Activated T-cell treated with anti-CD3 and anti-CD28 coated beads, Interleukin-2, amount 50 U/mL, for 24 hours (primary cell): ENCODE measurements at regions not wholly inside any gene's neighbourhood (a gene's known extent, or its start where the extent isn't known, plus 50 kb on each side); places are given as distances from the start of the nearest gene placed in this dataset.
"Not testable (repeated sequence)": the region's sequence is repeated elsewhere in the genome, so short reads cannot be mapped to it uniquely, and the experiment has no call there.

Experiments
- DNase-seq: peaks from one replicate; pipeline ENCODE4 v3.0.0-alpha.2; 2020
- H3K27ac Mint-ChIP-seq: 2 replicates; pipeline ENCODE4 v1.8.0; 2020; ENCODE audit warnings: mild to moderate bottlenecking, mixed read lengths
- H3K27me3 Mint-ChIP-seq: 2 replicates; pipeline ENCODE4 v1.8.0; 2020; ENCODE audit warnings: mixed read lengths
- H3K36me3 Mint-ChIP-seq: 2 replicates; pipeline ENCODE4 v1.8.0; 2020; ENCODE audit warnings: low read depth, mixed read lengths
- H3K4me1 Mint-ChIP-seq: 2 replicates; pipeline ENCODE4 v1.8.0; 2020; ENCODE audit warnings: low read depth, mixed read lengths
- H3K4me3 Mint-ChIP-seq: 2 replicates; pipeline ENCODE4 v1.8.0; 2020; ENCODE audit warnings: mild to moderate bottlenecking, moderate library complexity, mixed read lengths
- H3K9me3 Mint-ChIP-seq: 2 replicates; pipeline ENCODE4 v1.8.0; 2020; ENCODE audit warnings: mixed read lengths

DNA sequence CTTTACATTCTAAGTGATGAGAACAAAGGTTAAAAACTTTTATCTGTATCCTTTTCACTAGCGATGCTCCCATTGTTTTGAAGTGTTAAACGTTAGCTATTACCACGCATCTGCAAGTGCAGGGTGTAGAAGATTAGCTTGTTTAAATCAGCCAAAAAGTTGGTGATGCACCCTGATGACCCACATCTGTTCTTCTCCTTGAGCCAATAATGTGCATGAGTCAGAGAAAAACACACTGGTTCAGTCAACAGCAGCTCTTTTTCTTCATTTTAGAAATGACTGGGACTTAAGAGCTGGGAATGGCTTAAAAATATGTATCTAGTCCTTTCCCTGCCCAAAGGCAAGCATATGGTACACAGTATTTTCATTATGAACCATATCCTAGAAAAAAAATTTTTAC is 323.5 kb upstream of the PDE3A start:
- Mint-ChIP-seq H3K27ac (no peak overlapping the region), H3K4me1 (no peaks in the 10 kb centered on the region), H3K27me3 (no peaks in the 10 kb centered on the region), H3K9me3 (no peaks in the 10 kb centered on the region), H3K4me3 (no peak overlapping the region), H3K36me3 (no peaks in the 10 kb centered on the region)
- DNase-seq = no peak

GRCh38 chr12:20047901-20048300 is 320.4 kb upstream of the PDE3A start:
- no peaks in the 10 kb centered on the region for H3K27me3 Mint-ChIP-seq
- no peak overlapping the region for H3K27ac Mint-ChIP-seq
- H3K4me3 Mint-ChIP-seq = no peak overlapping the region
- no peaks in the 10 kb centered on the region for H3K4me1 Mint-ChIP-seq
- DNase-seq = no peak
- no peaks in the 10 kb centered on the region for H3K36me3 Mint-ChIP-seq
- H3K9me3 Mint-ChIP-seq = no peaks in the 10 kb centered on the region

- Mint-ChIP-seq H3K27ac (no peak overlapping the region), H3K36me3 (no peaks in the 10 kb centered on the region), H3K9me3 (no peaks in the 10 kb centered on the region), H3K27me3 (no peaks in the 10 kb centered on the region), H3K4me1 (no peaks in the 10 kb centered on the region), H3K4me3 (no peak overlapping the region)
- no peak for DNase-seq
Observed at GRCh38 chr12:20050221-20050620, 318.1 kb upstream of the PDE3A start.

GRCh38 chr12:20053782-20054181 is 314.6 kb upstream of the PDE3A start:
- no peak overlapping the region for H3K4me3 Mint-ChIP-seq
- no peaks in the 10 kb centered on the region for H3K4me1 Mint-ChIP-seq
- no peaks in the 10 kb centered on the region for H3K9me3 Mint-ChIP-seq
- no peak for DNase-seq
- H3K36me3 Mint-ChIP-seq = no peaks in the 10 kb centered on the region
- H3K27me3 Mint-ChIP-seq = no peaks in the 10 kb centered on the region
- no peak overlapping the region for H3K27ac Mint-ChIP-seq

GRCh38 chr12:20055856-20056255 is 312.5 kb upstream of the PDE3A start:
- Mint-ChIP-seq H3K9me3 (no peaks in the 10 kb centered on the region), H3K4me3 (no peak overlapping the region), H3K27ac (no peak overlapping the region), H3K36me3 (no peaks in the 10 kb centered on the region), H3K27me3 (no peaks in the 10 kb centered on the region), H3K4me1 (no peaks in the 10 kb centered on the region)
- DNase-seq = no peak

DNA sequence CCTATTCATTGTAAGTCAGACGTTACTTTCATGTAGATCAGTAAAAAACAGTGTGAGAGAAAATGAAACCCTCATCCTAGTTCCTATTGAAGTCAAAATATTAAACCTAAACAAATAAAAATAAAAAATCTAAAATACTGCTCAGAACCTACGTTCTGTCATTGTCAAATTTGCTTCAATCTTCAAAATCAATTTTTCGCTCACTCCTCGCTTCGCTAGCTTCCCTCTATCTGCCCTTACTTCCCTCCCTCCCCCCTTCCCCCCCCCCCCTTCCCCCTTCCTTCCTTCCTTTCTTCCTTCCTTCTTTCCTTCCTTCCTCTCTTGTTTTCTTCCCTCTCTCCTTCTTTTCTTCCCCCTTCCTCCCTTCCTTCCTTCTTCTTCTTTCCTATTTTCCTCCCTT is 310.9 kb upstream of the PDE3A start:
- no peak for DNase-seq
- Mint-ChIP-seq H3K27ac (no peak overlapping the region), H3K4me1 (no peaks in the 10 kb centered on the region), H3K27me3 (no peaks in the 10 kb centered on the region), H3K4me3 (no peak overlapping the region), H3K9me3 (no peaks in the 10 kb centered on the region), H3K36me3 (no peaks in the 10 kb centered on the region)

- no peaks in the 10 kb centered on the region for H3K9me3 Mint-ChIP-seq
- H3K27ac Mint-ChIP-seq = no peak overlapping the region
- no peaks in the 10 kb centered on the region for H3K36me3 Mint-ChIP-seq
- no peak for DNase-seq
- no peak overlapping the region for H3K4me3 Mint-ChIP-seq
- H3K4me1 Mint-ChIP-seq = no peaks in the 10 kb centered on the region
- H3K27me3 Mint-ChIP-seq = no peaks in the 10 kb centered on the region
Observed at GRCh38 chr12:20063116-20063515, 305.2 kb upstream of the PDE3A start.

GRCh38 chr12:20077618-20078017 is 290.7 kb upstream of the PDE3A start:
- no peak for DNase-seq
- H3K27ac Mint-ChIP-seq = no peak overlapping the region
- H3K9me3 Mint-ChIP-seq = peaks cover 7% of the 10 kb centered on the region
- H3K4me1 Mint-ChIP-seq = no peaks in the 10 kb centered on the region
- no peak overlapping the region for H3K4me3 Mint-ChIP-seq
- no peaks in the 10 kb centered on the region for H3K27me3 Mint-ChIP-seq
- no peaks in the 10 kb centered on the region for H3K36me3 Mint-ChIP-seq

DNA sequence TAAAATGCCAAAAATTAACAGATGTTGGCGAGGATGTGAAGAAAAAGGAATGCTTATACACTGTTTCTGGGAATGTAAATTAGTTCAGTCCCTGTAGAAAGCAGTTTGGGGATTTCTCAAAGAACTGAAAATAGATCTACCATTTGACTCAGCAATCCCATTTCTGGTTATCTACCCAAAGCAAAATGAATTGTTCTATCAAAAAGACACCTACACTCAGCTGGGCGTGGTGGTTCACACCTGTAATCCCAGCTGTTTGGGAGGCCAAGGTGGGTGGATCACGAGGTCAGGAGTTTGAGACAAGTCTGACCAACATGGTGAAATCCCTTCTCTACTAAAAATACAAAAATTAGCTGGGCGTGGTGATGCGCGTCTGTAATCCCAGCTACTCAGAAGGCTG is 279.3 kb upstream of the PDE3A start:
- Mint-ChIP-seq H3K4me3 (no peak overlapping the region), H3K27me3 (no peaks in the 10 kb centered on the region), H3K27ac (no peak overlapping the region), H3K36me3 (no peaks in the 10 kb centered on the region), H3K4me1 (no peaks in the 10 kb centered on the region), H3K9me3 (no peaks in the 10 kb centered on the region)
- no peak for DNase-seq

- H3K27ac Mint-ChIP-seq = not testable (repeated sequence)
Observed at GRCh38 chr12:20093190-20093810, 275.0 kb upstream of the PDE3A start.

DNA sequence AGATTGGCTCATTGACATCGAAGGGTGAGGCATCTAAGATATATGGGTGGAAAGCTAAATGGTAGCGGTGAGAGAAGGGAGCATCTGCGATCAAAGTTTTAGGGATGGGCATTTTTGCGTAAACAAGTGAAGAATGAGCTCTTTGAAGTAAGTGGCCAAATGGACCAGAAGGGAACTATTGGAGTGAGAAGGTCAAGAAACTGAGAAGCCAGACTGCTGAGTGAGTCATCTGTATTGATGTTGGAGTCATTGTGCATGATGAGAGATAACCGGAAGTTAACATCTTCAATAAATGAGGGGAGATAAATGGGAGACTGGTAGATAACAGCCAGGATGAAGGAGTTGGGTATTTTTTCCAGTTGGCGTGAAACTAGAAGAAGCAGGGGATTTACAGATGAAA is 271.9 kb upstream of the PDE3A start:
- H3K27me3 Mint-ChIP-seq = no peaks in the 10 kb centered on the region
- no peaks in the 10 kb centered on the region for H3K36me3 Mint-ChIP-seq
- H3K9me3 Mint-ChIP-seq = no peaks in the 10 kb centered on the region
- no peak for DNase-seq
- no peak overlapping the region for H3K27ac Mint-ChIP-seq
- no peaks in the 10 kb centered on the region for H3K4me1 Mint-ChIP-seq
- H3K4me3 Mint-ChIP-seq = no peak overlapping the region

More at GRCh38 chr12:20093190-20093810, 275.0 kb upstream of the PDE3A start:
- DNase-seq, H3K27me3 Mint-ChIP-seq, H3K36me3 Mint-ChIP-seq, H3K4me1 Mint-ChIP-seq, H3K4me3 Mint-ChIP-seq, H3K9me3 Mint-ChIP-seq: not testable (repeated sequence)

GRCh38 chr12:20097626-20098025 is 270.7 kb upstream of the PDE3A start:
- H3K27me3 Mint-ChIP-seq = no peaks in the 10 kb centered on the region
- no peaks in the 10 kb centered on the region for H3K4me1 Mint-ChIP-seq
- H3K9me3 Mint-ChIP-seq = no peaks in the 10 kb centered on the region
- no peak for DNase-seq
- H3K27ac Mint-ChIP-seq = no peak overlapping the region
- H3K36me3 Mint-ChIP-seq = no peaks in the 10 kb centered on the region
- H3K4me3 Mint-ChIP-seq = no peak overlapping the region

DNA sequence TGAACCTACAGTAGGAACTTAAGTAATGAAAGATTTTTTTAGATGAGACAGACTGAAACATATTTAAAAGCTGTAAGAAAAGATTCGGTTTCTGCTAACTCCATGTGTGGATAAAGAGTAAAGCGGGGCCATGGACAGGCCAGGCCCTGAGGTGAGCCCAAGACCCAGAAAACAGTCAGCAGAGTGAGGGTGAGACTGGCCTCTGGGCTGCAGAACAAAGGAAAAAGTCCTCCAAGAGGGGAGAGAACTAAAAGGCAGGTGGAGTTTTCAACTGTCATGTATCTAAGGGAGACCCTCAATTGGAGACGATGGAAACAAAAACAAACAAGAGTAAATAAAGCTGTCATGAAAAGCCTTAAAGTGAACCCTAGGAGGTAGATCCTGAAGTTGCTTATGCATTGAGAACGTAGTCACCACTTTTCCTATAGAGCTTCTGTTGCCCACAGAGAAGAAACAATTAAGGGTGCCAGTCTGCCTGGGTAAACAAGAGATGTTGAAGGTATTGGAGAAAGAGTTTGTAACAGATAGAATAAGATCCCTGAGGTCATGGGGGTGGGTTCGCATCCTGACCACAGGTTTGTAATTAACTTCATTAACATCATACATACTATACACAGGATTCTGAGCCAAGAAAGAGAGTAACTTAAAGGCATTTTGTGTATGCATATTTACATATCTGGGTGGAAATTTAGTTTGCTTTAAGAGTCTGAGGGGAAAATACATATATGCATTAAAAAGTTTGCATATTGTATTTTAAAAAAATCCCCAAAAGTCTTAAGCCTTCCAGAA is 268.7 kb upstream of the PDE3A start:
- H3K27ac Mint-ChIP-seq = no peak overlapping the region
- no peaks in the 10 kb centered on the region for H3K27me3 Mint-ChIP-seq
- no peaks in the 10 kb centered on the region for H3K4me1 Mint-ChIP-seq
- no peaks in the 10 kb centered on the region for H3K36me3 Mint-ChIP-seq
- no peak for DNase-seq
- no peak overlapping the region for H3K4me3 Mint-ChIP-seq
- no peaks in the 10 kb centered on the region for H3K9me3 Mint-ChIP-seq

DNA sequence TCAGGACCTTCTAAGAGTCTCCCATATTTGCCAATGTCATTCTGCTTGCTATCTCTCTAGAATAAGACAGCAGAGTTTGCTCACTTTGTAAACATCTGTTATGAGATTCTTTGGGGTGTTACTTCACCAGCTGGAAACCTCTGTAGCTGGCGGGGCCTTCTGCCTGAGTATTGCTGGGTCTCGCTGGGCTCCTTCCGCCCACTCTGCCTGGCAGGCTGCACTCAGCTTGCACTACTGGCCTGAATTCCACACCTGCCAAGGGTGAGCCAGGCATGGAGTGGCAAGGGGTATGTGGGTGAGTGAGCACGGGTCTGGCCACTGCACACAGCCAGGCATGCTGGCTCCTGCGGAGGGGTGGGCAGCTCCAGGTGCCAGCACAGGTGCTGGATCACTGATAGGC is 267.3 kb upstream of the PDE3A start:
- Mint-ChIP-seq H3K9me3 (no peaks in the 10 kb centered on the region), H3K4me3 (no peak overlapping the region), H3K27ac (no peak overlapping the region), H3K36me3 (no peaks in the 10 kb centered on the region), H3K27me3 (no peaks in the 10 kb centered on the region), H3K4me1 (no peaks in the 10 kb centered on the region)
- DNase-seq = no peak

DNA sequence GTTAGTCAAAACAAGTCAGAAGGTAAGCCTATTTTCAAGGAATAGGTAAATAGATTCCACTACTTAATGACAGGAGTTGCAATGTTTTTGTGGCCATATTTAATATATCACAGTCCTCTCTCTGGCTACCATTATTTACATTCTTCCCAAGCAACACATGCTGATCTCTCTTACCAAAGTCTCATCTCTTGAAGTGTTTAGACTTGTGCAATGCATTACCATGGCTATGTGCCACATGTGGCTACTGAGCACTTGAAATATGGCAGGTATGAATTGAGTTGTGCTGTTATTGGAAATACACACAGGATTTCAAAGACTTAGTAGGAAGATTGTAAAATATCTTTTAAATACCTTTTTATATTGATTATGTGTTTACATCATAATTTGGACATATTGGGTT is 262.4 kb upstream of the PDE3A start:
- no peak for DNase-seq
- H3K4me3 Mint-ChIP-seq = no peak overlapping the region

More for the DNA sequence above, 262.4 kb upstream of the PDE3A start:
- Mint-ChIP-seq H3K27me3 (no peaks in the 10 kb centered on the region), H3K9me3 (no peaks in the 10 kb centered on the region), H3K27ac (no peak overlapping the region), H3K4me1 (no peaks in the 10 kb centered on the region), H3K36me3 (no peaks in the 10 kb centered on the region)
